ENCODE measurements at regions not wholly inside any gene's neighbourhood (a gene's known extent, or its start where the extent isn't known, plus 50 kb on each side); places are given as distances from the start of the nearest gene placed in this dataset.

- dilution Hi-C loops (cut with HindIII; ENCODE audit: low sequenced_read_pairs, unreplicated experiment), result no loop called here
- H3K27ac ChIP-seq (ENCODE audit: insufficient read depth, low read length), result no peak overlapping the region
Observed at GRCh38 chr9:86690034-86690433, 257.3 kb downstream of the GAS1 start.

More at GRCh38 chr9:86690034-86690433, 257.3 kb downstream of the GAS1 start:
- no peaks in the 10 kb centered on the region for H3K9me3 ChIP-seq (ENCODE audit: control insufficient read depth, insufficient read depth, low read length)
- H3K56ac ChIP-seq (ENCODE audit: extremely low read depth, insufficient read depth, low read length), result no peak overlapping the region
- no TSS peak for BruUV-seq (replicated peaks)
- no peak for DNase-seq
- no peak overlapping the region for H4K8ac ChIP-seq (ENCODE audit: low read depth in 2 of 2, low read length in 2 of 2)
- H3K79me1 ChIP-seq (ENCODE audit: low read depth in 1 of 2, low read length in 2 of 2), result no peaks in the 10 kb centered on the region
- no peaks in the 10 kb centered on the region for H3K9me1 ChIP-seq (ENCODE audit: insufficient read depth, low read length)
- H2AFZ ChIP-seq (replicated peaks; ENCODE audit: low read length, poor library complexity), result no peak overlapping the region
- ChIA-PET POLR2A (ENCODE audit: unreplicated experiment) (no interaction called here), CTCF (no interaction called here)
- no peak overlapping the region for H2BK15ac ChIP-seq (ENCODE audit: low read depth, low read length)
- no peak overlapping the region for H2AK5ac ChIP-seq (ENCODE audit: low read depth, low read length)
- no peak overlapping the region for H2AK9ac ChIP-seq (replicated peaks; ENCODE audit: low read depth, low read length, poor library complexity)
- no peaks in the 10 kb centered on the region for H3K4me1 ChIP-seq (ENCODE audit: control insufficient read depth, insufficient read depth, low read length)
- no peaks in the 10 kb centered on the region for H3K27me3 ChIP-seq (ENCODE audit: control insufficient read depth, insufficient read depth, low read length)
- H3K14ac ChIP-seq (replicated peaks; ENCODE audit: low read depth, low read length), result no peak overlapping the region
- no peak overlapping the region for H3K18ac ChIP-seq (ENCODE audit: low read depth, low read length)
- in situ Hi-C loops (cut with MboI; ENCODE audit: low sequenced_read_pairs), result no loop called here
- no peak overlapping the region for H4K5ac ChIP-seq (ENCODE audit: low read depth, low read length)
- no peak overlapping the region for H3K9ac ChIP-seq (ENCODE audit: low read depth, low read length)
- H3K4me2 ChIP-seq (ENCODE audit: low read depth, low read length), result no peak overlapping the region
- H3K36me3 ChIP-seq (ENCODE audit: control insufficient read depth, insufficient read depth, low read length), result no peaks in the 10 kb centered on the region
- H3K4me3 ChIP-seq (ENCODE audit: insufficient read depth, low read depth, low read length), result no peak overlapping the region
- no peak overlapping the region for H2BK120ac ChIP-seq (ENCODE audit: low read depth, low read length)
- H2BK20ac ChIP-seq (ENCODE audit: low read depth, low read length), result no peak overlapping the region
- no peak overlapping the region for H4K91ac ChIP-seq (ENCODE audit: insufficient read depth, low read depth, low read length)
- ATAC-seq (ENCODE audit: low read depth), result no peak
- intact Hi-C loops (cut with micrococcal nuclease), result no loop called here
- no peak overlapping the region for H2BK5ac ChIP-seq (ENCODE audit: low read depth, low read length, poor library complexity, severe bottlenecking)
- no peak overlapping the region for H3K4ac ChIP-seq (ENCODE audit: low read depth, low read length)
- no peak overlapping the region for H3K23ac ChIP-seq (ENCODE audit: low read depth, low read length)
- H4K20me1 ChIP-seq (ENCODE audit: insufficient read depth, low read length), result no peaks in the 10 kb centered on the region
- TF ChIP-seq BHLHE40 (IDR thresholded peaks at IDR 0.05; ENCODE audit: low read depth, low read length) (no peak), POLR2A (IDR thresholded peaks at IDR 0.05; ENCODE audit: low read depth, low read length) (no peak), USF2 (IDR thresholded peaks at IDR 0.05; ENCODE audit: low read depth, low read length) (no peak), FOS (IDR thresholded peaks at IDR 0.05; ENCODE audit: low read depth, low read length) (no peak), RFX5 (IDR thresholded peaks at IDR 0.05; ENCODE audit: low read depth, low read length) (no peak), CHD1 (IDR thresholded peaks at IDR 0.05; ENCODE audit: low read depth, low read length) (no peak), ELK1 (IDR thresholded peaks at IDR 0.05; ENCODE audit: borderline replicate concordance, low read depth, low read length) (no peak), RAD21 (IDR thresholded peaks at IDR 0.05; ENCODE audit: low read length) (no peak), SMC3 (IDR thresholded peaks at IDR 0.05; ENCODE audit: low read depth, low read length) (no peak), RCOR1 (IDR thresholded peaks at IDR 0.05; ENCODE audit: insufficient replicate concordance, low read length) (no peak), CTCF (conservative IDR thresholded peaks at IDR 0.05; ENCODE audit: low read depth, low read length) (no peak), MAZ (IDR thresholded peaks at IDR 0.05; ENCODE audit: borderline replicate concordance, low read depth, low read length) (no peak)
